A549 (cell line): ENCODE measurements at regions not wholly inside any gene's neighbourhood (a gene's known extent, or its start where the extent isn't known, plus 50 kb on each side); places are given as distances from the start of the nearest gene placed in this dataset.

Experiments used
- ATAC-seq, 2 experiments: fragments of 200-7000 bp in 1 of 2; fragments of >200 bp in 1 of 2; cut with Nextera tagmentation in 1 of 2; cut with Tn5 transposase in 1 of 2; 3 replicates each; pipeline versions ENCODE4 v1.8.0 to v1.9.1; 2018 to 2020; ENCODE audit warnings: mild to moderate bottlenecking in 1 of 2, moderate library complexity in 1 of 2
- CTCF ChIA-PET: fragments of 300-600 bp; sonication (Branson Sonifier 250); formaldehyde crosslinking; extraction: SDS; loops from one replicate; lab custom pipeline; 2021; ENCODE audit warnings: antibody characterized with exemption, inconsistent platforms; lab: Yijun Ruan, JAX
- POLR2A ChIA-PET: fragments of 350-600 bp; formaldehyde crosslinking; extraction: SDS; loops from one replicate; lab custom pipeline; 2021; ENCODE audit warnings: antibody characterized with exemption, inconsistent platforms; lab: Yijun Ruan, JAX
- DNase-seq, 2 experiments: peaks; one replicate each; pipeline versions ENCODE4 v3.0.0 to v3.0.0-alpha.2; 2011 to 2016; ENCODE audit warnings: low read depth in 1 of 2, low spot score in 1 of 2
- FAIRE-seq: peaks from 2 replicates; lab custom pipeline; 2011; peaks lifted over from hg19 to GRCh38; lab: Jason Lieb, UNC
- H3K27ac ChIP-seq, 2 experiments: fragments of >200 bp; sonication (Bioruptor Twin); formaldehyde crosslinking; 3 replicates each; pipeline ENCODE4 v1.5.1; 2016 to 2017
- H3K4me1 ChIP-seq: fragments of >200 bp; sonication (Bioruptor Twin); formaldehyde crosslinking; 3 replicates; pipeline ENCODE4 v1.6.1; 2016
- H3K4me2 ChIP-seq: fragments of >200 bp; sonication (Bioruptor Twin); formaldehyde crosslinking; 3 replicates; pipeline ENCODE4 v1.6.1; 2016
- H3K4me3 ChIP-seq: fragments of >200 bp; sonication (Bioruptor Twin); formaldehyde crosslinking; 3 replicates; pipeline ENCODE4 v1.5.1; 2016
- H3K9me3 ChIP-seq: fragments of >200 bp; sonication (Bioruptor Twin); formaldehyde crosslinking; 3 replicates; pipeline ENCODE4 v1.6.1; 2016
- ATOH8 ChIP-seq: fragments of 250-450 bp; sonication (Bioruptor Pico); IDR thresholded peaks from 2 replicates; pipeline ENCODE4 v1.5.0; 2020; ENCODE audit warnings: low read depth, mild to moderate bottlenecking, moderate library complexity
- CBX2 ChIP-seq: fragments of 200-600 bp; sonication (generic); IDR thresholded peaks from 2 replicates; pipeline ENCODE4 v1.6.1; 2016; ENCODE audit warnings: low read depth, mild to moderate bottlenecking, borderline replicate concordance
- CBX8 ChIP-seq: fragments of 200-600 bp; sonication (generic); IDR thresholded peaks from 2 replicates; pipeline ENCODE4 v1.6.1; 2016
- CEBPB ChIP-seq, 2 experiments: fragments of >200 bp in 1 of 2; sonication (Bioruptor Twin) in 1 of 2; formaldehyde crosslinking in 1 of 2; IDR thresholded peaks; 2 replicates each; pipeline ENCODE4 v1.6.1; 2012 to 2016
- CHD2 ChIP-seq: fragments of 150-350 bp; IDR thresholded peaks from 2 replicates; pipeline ENCODE4 v1.6.1; 2014; ENCODE audit warnings: low read length; ENCODE audit not compliant: partially characterized antibody
- CTCF ChIP-seq: fragments of >200 bp; sonication (Bioruptor Twin); formaldehyde crosslinking; IDR thresholded peaks from 3 replicates; pipeline ENCODE4 v1.5.1; 2016
- ESRRA ChIP-seq: fragments of 150-350 bp; IDR thresholded peaks from 2 replicates; pipeline ENCODE4 v1.6.1; 2014; ENCODE audit warnings: mild to moderate bottlenecking, low read length, borderline replicate concordance
- GATA3 ChIP-seq: IDR thresholded peaks from 2 replicates; pipeline ENCODE4 v1.6.1; 2012; ENCODE audit warnings: borderline replicate concordance
- HOXA7 ChIP-seq: fragments of 250-450 bp; sonication (Bioruptor Pico); IDR thresholded peaks from 2 replicates; pipeline ENCODE4 v1.5.0; 2020; ENCODE audit warnings: mild to moderate bottlenecking, moderate library complexity
- HOXB13 ChIP-seq: fragments of 250-450 bp; sonication (Bioruptor Pico); IDR thresholded peaks from 2 replicates; pipeline ENCODE4 v1.5.0; 2020; ENCODE audit warnings: low read depth, mild to moderate bottlenecking, moderate library complexity
- KDM5A ChIP-seq: fragments of 200-600 bp; sonication (generic); IDR thresholded peaks from 2 replicates; pipeline ENCODE4 v1.6.1; 2016; ENCODE audit warnings: antibody characterized with exemption, mild to moderate bottlenecking
- MAFK ChIP-seq: fragments of 450-650 bp; IDR thresholded peaks from 2 replicates; pipeline ENCODE4 v1.6.1; 2014; ENCODE audit not compliant: partially characterized antibody
- PHF8 ChIP-seq: fragments of 200-600 bp; sonication (generic); IDR thresholded peaks from 2 replicates; pipeline ENCODE4 v1.6.1; 2016; ENCODE audit warnings: low read depth, mild to moderate bottlenecking, antibody characterized with exemption, moderate library complexity, borderline replicate concordance
- RAD21 ChIP-seq, 2 experiments: fragments of >200 bp in 1 of 2; sonication (Bioruptor Twin) in 1 of 2; formaldehyde crosslinking in 1 of 2; IDR thresholded peaks in 1 of 2; conservative IDR thresholded peaks in 1 of 2; 2 replicates in 1 of 2; 3 replicates in 1 of 2; pipeline ENCODE4 v1.6.1; 2012 to 2018; ENCODE audit warnings: inconsistent platforms in 1 of 2
- RCOR1 ChIP-seq: fragments of 150-350 bp; IDR thresholded peaks from 2 replicates; pipeline ENCODE4 v1.6.1; 2014; ENCODE audit warnings: antibody characterized with exemption, low read length, low read depth
- RFX5 ChIP-seq: fragments of 450-650 bp; IDR thresholded peaks from 2 replicates; pipeline ENCODE4 v1.7.1; 2014; ENCODE audit warnings: antibody characterized with exemption, mild to moderate bottlenecking, moderate library complexity
- TFCP2L1 ChIP-seq: fragments of 250-450 bp; sonication (Bioruptor Pico); IDR thresholded peaks from 2 replicates; pipeline ENCODE4 v1.5.0; 2021; ENCODE audit warnings: mild to moderate bottlenecking
- TP53 ChIP-seq: fragments of 250-450 bp; sonication (Bioruptor Pico); IDR thresholded peaks from 2 replicates; pipeline ENCODE4 v1.5.0; 2021; ENCODE audit warnings: mild to moderate bottlenecking, moderate library complexity
- ZC3H11A ChIP-seq: fragments of 450-650 bp; IDR thresholded peaks from 2 replicates; pipeline ENCODE4 v1.6.1; 2014; ENCODE audit warnings: antibody characterized with exemption, mild to moderate bottlenecking
- ZFP36 ChIP-seq: fragments of 450-650 bp; IDR thresholded peaks from 2 replicates; pipeline ENCODE4 v1.6.1; 2014; ENCODE audit warnings: borderline replicate concordance; ENCODE audit not compliant: partially characterized antibody
- ZNF302 ChIP-seq: fragments of 250-450 bp; sonication (Bioruptor Pico); IDR thresholded peaks from 2 replicates; pipeline ENCODE4 v1.9.0; 2021; ENCODE audit warnings: inconsistent platforms, mild to moderate bottlenecking, moderate library complexity
- WGBS: methylation state at CpG from one replicate; pipeline ENCODE4 v1.1.6; 2017; ENCODE audit errors: missing lambda C conversion rate; 5-methylcytosine and 5-hydroxymethylcytosine counted together
- TF ChIP-seq, protein P1 (sequence below): fragments of 250-450 bp; sonication (Bioruptor Pico); IDR thresholded peaks from 2 replicates; pipeline ENCODE4 v1.5.0; 2021; ENCODE audit warnings: mild to moderate bottlenecking, moderate library complexity, borderline replicate concordance
- TF ChIP-seq, protein P2 (sequence below): fragments of >200 bp; sonication (Bioruptor Twin); formaldehyde crosslinking; IDR thresholded peaks from 3 replicates; pipeline ENCODE4 v1.6.1; 2016
- TF ChIP-seq, protein P3 (sequence below): fragments of 150-350 bp; IDR thresholded peaks from 2 replicates; pipeline ENCODE4 v1.6.1; 2014; ENCODE audit warnings: low read depth, mild to moderate bottlenecking, low read length
- TF ChIP-seq, protein P4 (sequence below): IDR thresholded peaks from 2 replicates; pipeline ENCODE4 v1.6.1; 2012

DNA sequence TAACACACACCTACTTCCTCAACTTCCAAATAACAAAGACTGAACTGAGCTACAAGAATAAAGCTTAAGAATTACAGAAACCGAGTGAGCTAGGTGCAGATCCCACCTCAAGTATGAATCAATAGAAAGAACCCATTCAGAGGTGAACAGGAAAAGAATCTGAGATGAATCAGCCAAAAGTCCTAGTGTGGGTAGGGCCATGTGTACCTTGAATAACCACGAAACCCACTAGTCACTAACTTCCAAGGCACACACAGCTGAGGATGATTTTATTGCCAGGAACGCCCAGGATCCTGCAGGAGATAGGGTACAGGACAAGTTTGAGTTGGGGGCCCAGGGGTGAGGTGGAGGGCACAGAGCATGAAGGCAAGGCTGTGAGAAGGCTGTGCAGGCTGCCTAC, 99.7 kb upstream of the REG3A start (continued):
- TF ChIP-seq CTCF (no peak), PHF8 (no peak), MAFK (no peak), ZNF302 (CRISPR knock-in tag) (no peak), RFX5 (no peak), KDM5A (no peak), CEBPB (IDR thresholded peaks at IDR 0.05) (no peak), ESRRA (no peak), HOXA7 (CRISPR knock-in tag) (no peak), HOXB13 (no peak)
- TF ChIP-seq, protein P1, sequence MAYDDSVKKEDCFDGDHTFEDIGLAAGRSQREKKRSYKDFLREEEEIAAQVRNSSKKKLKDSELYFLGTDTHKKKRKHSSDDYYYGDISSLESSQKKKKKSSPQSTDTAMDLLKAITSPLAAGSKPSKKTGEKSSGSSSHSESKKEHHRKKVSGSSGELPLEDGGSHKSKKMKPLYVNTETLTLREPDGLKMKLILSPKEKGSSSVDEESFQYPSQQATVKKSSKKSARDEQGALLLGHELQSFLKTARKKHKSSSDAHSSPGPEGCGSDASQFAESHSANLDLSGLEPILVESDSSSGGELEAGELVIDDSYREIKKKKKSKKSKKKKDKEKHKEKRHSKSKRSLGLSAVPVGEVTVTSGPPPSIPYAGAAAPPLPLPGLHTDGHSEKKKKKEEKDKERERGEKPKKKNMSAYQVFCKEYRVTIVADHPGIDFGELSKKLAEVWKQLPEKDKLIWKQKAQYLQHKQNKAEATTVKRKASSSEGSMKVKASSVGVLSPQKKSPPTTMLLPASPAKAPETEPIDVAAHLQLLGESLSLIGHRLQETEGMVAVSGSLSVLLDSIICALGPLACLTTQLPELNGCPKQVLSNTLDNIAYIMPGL (CRISPR knock-in tag): no peak
- TF ChIP-seq, protein P2, sequence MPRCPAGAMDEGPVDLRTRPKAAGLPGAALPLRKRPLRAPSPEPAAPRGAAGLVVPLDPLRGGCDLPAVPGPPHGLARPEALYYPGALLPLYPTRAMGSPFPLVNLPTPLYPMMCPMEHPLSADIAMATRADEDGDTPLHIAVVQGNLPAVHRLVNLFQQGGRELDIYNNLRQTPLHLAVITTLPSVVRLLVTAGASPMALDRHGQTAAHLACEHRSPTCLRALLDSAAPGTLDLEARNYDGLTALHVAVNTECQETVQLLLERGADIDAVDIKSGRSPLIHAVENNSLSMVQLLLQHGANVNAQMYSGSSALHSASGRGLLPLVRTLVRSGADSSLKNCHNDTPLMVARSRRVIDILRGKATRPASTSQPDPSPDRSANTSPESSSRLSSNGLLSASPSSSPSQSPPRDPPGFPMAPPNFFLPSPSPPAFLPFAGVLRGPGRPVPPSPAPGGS: no peak

- DNase-seq (no peak), ATAC-seq (no peak), FAIRE-seq (no peak)
- CTCF ChIA-PET: interaction anchor here (1.0 kb wide), 1 partner anchor 21 kb away, joined by 3 read pairs; no protein-coding TSS in a partner anchor
- WGBS: 35% methylated on average over 2 of the region's 2 CpGs
- no peak overlapping the region for H3K27ac ChIP-seq
- TF ChIP-seq CBX2 (no peak), CHD2 (no peak), CBX8 (no peak), ZFP36 (no peak), KDM5A (no peak), RAD21 (conservative IDR thresholded peaks at IDR 0.05 in 1 of 2, IDR thresholded peaks at IDR 0.05 in 1 of 2) (no peak)
- TF ChIP-seq, protein P3, sequence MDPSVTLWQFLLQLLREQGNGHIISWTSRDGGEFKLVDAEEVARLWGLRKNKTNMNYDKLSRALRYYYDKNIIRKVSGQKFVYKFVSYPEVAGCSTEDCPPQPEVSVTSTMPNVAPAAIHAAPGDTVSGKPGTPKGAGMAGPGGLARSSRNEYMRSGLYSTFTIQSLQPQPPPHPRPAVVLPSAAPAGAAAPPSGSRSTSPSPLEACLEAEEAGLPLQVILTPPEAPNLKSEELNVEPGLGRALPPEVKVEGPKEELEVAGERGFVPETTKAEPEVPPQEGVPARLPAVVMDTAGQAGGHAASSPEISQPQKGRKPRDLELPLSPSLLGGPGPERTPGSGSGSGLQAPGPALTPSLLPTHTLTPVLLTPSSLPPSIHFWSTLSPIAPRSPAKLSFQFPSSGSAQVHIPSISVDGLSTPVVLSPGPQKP: no peak
- no peaks in the 10 kb centered on the region for H3K4me1 ChIP-seq
- H3K9me3 ChIP-seq: no peaks in the 10 kb centered on the region
- POLR2A ChIA-PET: no interaction called here
- H3K4me2 ChIP-seq: no peak overlapping the region
- H3K4me3 ChIP-seq: no peak overlapping the region
Measured at GRCh38 chr2:79253243-79253774, 93.8 kb upstream of the REG3A start.

DNA sequence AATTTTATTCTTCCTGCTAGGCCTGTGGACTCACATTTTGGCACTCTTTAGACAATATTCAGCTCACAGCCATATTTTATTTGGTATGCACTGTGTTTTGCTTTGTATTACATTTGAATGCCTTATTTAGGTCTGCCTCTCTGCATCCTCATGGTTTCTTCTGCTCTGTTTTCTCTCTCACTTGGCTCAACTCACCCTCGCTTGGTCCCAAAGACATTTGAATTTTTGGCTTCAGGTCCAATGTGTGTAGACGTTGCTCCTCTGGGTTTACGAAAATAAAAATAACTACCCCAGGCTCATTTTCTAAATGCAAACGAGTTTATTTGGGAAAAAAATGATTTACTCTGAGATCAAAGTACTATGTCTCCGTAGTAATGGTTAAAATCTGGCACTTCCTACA, 91.1 kb upstream of the REG3A start:
- Histone ChIP-seq H3K4me2 (no peak overlapping the region), H3K4me3 (no peak overlapping the region), H3K27ac (no peak overlapping the region), H3K9me3 (no peaks in the 10 kb centered on the region), H3K4me1 (no peaks in the 10 kb centered on the region)
- ATAC-seq: no peak
- ChIA-PET POLR2A (no interaction called here), CTCF (no interaction called here)
- 18% methylated on average over 5 of the region's 5 CpGs for WGBS
- FAIRE-seq: no peak
- no peak for DNase-seq
- TF ChIP-seq RCOR1: no peak
- TF ChIP-seq, protein P4, sequence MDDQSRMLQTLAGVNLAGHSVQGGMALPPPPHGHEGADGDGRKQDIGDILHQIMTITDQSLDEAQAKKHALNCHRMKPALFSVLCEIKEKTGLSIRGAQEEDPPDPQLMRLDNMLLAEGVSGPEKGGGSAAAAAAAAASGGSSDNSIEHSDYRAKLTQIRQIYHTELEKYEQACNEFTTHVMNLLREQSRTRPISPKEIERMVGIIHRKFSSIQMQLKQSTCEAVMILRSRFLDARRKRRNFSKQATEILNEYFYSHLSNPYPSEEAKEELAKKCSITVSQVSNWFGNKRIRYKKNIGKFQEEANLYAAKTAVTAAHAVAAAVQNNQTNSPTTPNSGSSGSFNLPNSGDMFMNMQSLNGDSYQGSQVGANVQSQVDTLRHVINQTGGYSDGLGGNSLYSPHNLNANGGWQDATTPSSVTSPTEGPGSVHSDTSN: no peak
- TF ChIP-seq CTCF: no peak
- TF ChIP-seq PHF8: no peak
- TF ChIP-seq TFCP2L1 (CRISPR knock-in tag): no peak
- no peak for TF ChIP-seq GATA3
- no peak for TF ChIP-seq TP53
- TF ChIP-seq HOXB13: no peak
- TF ChIP-seq ATOH8 (CRISPR knock-in tag): no peak
- TF ChIP-seq ZC3H11A: no peak
- TF ChIP-seq CBX2: no peak
